HG03280 (cell line): ENCODE measurements at regions not wholly inside any gene's neighbourhood (a gene's known extent, or its start where the extent isn't known, plus 50 kb on each side); places are given as distances from the start of the nearest gene placed in this dataset.
"Not testable (repeated sequence)": the region's sequence is repeated elsewhere in the genome, so short reads cannot be mapped to it uniquely, and the experiment has no call there.

Source experiments
- ATAC-seq: cut with Tn5 transposase; IDR thresholded peaks from one replicate; pipeline ENCODE4 v1.9.1; 2021; ENCODE audit warnings: mild to moderate bottlenecking, moderate library complexity; ENCODE audit not compliant: unreplicated experiment

- no peak for ATAC-seq
Measured at GRCh38 chr12:107826276-107826675, 51.8 kb downstream of the ASCL4 start.

GRCh38 chr12:107829271-107829670, 54.8 kb downstream of the ASCL4 start:
- no peak for ATAC-seq

- ATAC-seq = no peak
Measured at GRCh38 chr12:107832441-107832840, 57.9 kb downstream of the ASCL4 start.

- no peak for ATAC-seq
Measured at GRCh38 chr12:107840186-107840585, 65.7 kb downstream of the ASCL4 start.

GRCh38 chr12:107843351-107844311, 69.1 kb downstream of the ASCL4 start:
- no peak for ATAC-seq

DNA sequence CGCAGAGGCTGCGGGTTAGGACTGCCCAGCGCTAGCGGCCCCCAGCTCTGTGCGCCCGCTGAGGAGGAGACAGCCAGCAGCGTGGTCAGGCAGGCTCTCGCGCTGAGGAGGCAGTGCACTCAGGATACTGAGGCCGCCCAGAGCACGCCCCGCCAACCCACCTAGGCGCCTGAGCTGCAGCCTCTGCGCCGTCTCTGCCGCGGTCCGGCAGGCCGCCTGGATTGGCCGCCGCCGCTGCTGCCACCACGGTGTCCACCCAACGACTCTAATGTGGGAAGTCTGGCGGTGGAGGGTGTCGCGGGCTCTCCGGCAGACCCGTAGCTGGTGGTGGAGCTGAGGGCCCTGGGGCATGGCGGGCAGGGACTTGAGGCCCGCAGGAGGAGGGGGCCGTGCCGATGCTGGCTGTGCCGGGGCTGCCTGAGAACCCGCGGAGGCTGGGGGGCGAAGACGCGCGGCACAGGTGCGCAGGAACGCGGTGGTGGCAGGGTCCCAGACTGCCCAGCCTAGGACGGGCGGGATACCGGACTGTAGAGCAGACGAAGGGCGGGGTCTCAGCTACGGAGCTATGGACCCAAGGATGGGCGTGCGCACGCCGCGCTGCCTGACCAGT, 69.9 kb downstream of the ASCL4 start:
- ATAC-seq = no peak

DNA sequence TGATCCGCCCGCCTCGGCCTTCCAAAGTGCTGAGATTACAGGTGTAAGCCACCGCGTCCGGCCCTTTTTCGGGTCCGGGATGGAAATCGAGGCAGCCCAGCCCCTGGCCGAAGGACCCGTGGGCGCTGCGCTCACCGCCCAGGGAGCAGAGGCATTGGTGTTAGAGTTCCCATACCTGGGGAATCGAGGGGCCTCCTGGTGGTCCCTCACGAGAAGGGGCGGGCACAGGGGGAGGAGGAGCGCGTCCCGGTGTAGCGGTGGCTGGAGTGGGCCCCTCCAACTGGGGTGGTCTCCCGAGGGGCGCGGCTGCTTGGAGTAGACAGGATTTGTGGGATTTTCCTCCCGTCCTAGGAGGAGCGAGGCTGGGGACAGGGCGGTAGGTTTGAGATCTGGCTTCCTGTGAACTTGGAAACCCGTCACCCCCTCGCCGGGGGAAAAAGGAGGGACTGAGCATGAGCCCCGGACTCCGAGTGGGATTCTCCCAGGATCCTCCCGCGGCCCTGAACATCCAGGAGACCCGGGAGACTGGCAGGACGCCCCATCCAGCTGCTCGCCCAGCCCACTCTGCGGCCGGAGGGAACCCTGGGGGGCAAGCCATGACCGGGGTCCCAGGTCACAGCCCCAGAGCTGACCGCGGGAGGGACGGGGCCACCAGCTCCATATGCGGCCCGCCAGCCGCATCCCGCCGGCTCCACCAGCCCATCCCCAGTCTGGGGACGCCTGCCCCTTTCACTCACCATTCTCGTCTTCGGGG, 70.9 kb downstream of the ASCL4 start:
- no peak for ATAC-seq

GRCh38 chr12:107845980-107846659, 71.6 kb downstream of the ASCL4 start:
- ATAC-seq = no peak

GRCh38 chr12:107847430-107847829, 72.9 kb downstream of the ASCL4 start:
- ATAC-seq = no peak

GRCh38 chr12:107847830-107848229, 73.3 kb downstream of the ASCL4 start:
- no peak for ATAC-seq

- no peak for ATAC-seq
Measured at GRCh38 chr12:107853479-107853878, 79.0 kb downstream of the ASCL4 start.

DNA sequence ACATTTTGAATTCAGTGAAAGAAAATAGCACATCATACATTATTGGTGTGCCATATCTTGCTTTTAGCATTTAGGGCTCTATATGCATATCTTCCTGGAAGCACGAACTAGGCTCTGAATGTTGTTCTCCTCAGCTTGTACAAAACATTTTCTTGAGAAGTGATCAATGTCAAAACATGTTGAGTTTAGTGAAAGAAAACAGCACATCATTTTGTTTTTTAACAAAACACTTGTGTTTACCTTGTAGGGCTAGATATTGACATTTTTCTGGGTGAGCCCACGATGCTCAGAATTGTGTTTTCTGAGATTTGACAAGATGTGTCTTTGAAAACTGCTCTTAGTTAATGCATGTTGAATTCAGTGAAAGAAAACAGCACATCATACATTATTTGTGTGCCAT, 81.0 kb downstream of the ASCL4 start:
- no peak for ATAC-seq

DNA sequence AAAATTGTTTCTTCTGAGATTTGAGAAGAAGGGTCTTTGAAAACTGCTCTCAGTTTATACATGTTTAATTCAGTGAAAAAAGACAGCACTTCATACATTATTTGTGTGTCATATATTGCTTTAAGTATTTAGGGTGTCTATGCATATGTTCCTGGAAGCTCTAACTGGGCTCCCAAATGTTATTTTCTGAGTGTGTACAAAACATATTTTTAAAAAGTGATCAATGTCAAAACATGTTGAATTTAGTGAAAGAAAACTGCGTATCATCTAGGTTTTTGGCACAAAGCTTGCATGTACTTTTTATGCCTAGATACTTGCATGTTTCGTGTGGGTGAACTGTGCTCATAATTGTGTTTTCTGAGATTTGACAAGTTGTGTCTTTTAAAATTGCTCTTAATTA, 81.6 kb downstream of the ASCL4 start:
- no peak for ATAC-seq

DNA sequence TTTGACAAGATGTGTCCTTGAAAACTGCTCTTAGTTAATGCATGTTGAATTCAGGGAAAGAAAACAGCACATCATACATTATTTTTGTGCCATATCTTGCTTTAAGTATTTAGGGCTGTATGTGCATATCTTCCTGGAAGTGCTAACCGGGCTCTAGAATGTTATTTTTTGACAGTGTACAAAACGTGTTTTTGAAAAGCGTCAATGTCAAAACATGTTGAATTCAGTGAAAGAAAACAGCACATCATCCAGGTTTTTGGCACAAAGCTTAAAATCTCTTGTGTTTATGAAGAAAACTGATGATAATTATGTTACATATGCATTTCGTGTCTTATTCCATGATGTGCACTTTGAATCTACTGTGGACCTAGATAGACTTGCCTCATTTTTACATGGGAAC, 82.7 kb downstream of the ASCL4 start:
- no peak for ATAC-seq

- ATAC-seq = no peak
Measured at GRCh38 chr12:107859367-107859766, 84.9 kb downstream of the ASCL4 start.

- no peak for ATAC-seq
Measured at GRCh38 chr12:107864235-107864634, 89.7 kb downstream of the ASCL4 start.

GRCh38 chr12:107864727-107865126, 90.2 kb downstream of the ASCL4 start:
- ATAC-seq = not testable (repeated sequence)

GRCh38 chr12:107873223-107873622, 98.7 kb downstream of the ASCL4 start:
- ATAC-seq = no peak

- ATAC-seq = no peak
Measured at GRCh38 chr12:107875786-107876185, 101.3 kb downstream of the ASCL4 start.

DNA sequence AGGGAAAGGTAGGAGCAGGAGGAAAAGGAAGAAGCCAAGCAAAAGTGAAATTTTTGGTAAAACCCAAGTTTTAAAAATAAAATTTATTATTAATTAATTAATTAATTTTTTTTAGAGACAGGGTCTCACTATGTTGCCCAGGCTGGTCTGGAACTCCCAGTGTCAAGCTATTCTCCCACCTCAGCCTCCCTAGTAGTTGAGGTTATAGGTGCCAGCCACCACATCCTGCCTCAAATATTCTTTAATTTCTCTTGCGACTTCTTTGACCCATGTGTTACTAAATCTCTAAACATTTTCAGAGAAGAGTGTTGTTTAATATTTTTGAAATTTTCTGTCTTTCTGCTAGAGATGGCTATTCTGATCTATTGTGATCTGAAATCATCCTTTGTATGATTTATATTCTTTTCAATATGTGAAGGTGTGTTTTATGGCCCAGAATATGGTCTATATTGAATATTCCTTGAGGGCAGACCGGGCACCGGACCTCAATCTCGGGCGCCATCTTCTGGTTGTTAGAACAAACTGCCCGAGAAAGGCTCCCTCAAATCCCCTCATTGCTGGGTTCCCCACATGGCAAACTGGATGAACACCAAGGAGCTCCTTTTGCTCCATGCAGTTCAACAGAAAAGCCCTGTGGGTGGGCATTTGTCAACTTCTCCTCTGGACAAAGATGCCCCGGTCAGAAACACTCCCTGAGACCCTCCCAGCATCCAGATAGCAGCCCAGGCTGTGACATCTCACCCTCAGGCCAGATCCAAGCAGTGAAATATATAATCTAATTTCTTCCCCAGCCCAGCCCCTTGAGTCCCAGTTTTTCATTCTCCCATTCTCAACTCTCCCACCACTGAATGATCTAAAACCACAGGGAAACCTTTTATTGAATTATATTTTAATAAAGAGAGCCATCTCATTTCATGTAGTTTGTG, 110.5 kb downstream of the ASCL4 start:
- no peak for ATAC-seq
